Neuronal stem cell (in vitro differentiated cells): ENCODE measurements at regions not wholly inside any gene's neighbourhood (a gene's known extent, or its start where the extent isn't known, plus 50 kb on each side); places are given as distances from the start of the nearest gene placed in this dataset.

Experiments
- DNase-seq: peaks from one replicate; pipeline ENCODE4 v3.0.0-alpha.2; 2013; ENCODE audit warnings: low spot score
- H2AFZ ChIP-seq: one replicate; pipeline ENCODE4 v1.6.1; 2013; ENCODE audit warnings: mild to moderate bottlenecking, low read length, inconsistent platforms
- H2AK5ac ChIP-seq: 2 replicates; pipeline ENCODE4 v1.6.1; 2013; ENCODE audit warnings: low read depth, mild to moderate bottlenecking, inconsistent platforms, low read length, moderate library complexity, mixed read lengths
- H2BK120ac ChIP-seq: 2 replicates; pipeline ENCODE4 v1.6.1; 2013; ENCODE audit warnings: low read depth, mild to moderate bottlenecking, inconsistent platforms, low read length, moderate library complexity, mixed read lengths
- H2BK12ac ChIP-seq: one replicate; pipeline ENCODE4 v1.6.1; 2013; ENCODE audit warnings: low read length, inconsistent platforms
- H2BK15ac ChIP-seq: 2 replicates; pipeline ENCODE4 v1.6.1; 2013; ENCODE audit warnings: mild to moderate bottlenecking, low read length, inconsistent platforms, mixed read lengths
- H2BK5ac ChIP-seq: one replicate; pipeline ENCODE4 v1.6.1; 2013; ENCODE audit warnings: inconsistent platforms, mild to moderate bottlenecking, low read length, moderate library complexity
- H3K14ac ChIP-seq: one replicate; pipeline ENCODE4 v1.6.1; 2013; ENCODE audit warnings: low read length, inconsistent platforms
- H3K18ac ChIP-seq: 2 replicates; pipeline ENCODE4 v1.6.1; 2013; ENCODE audit warnings: low read length, inconsistent platforms
- H3K23ac ChIP-seq: 2 replicates; pipeline ENCODE4 v1.6.1; 2013; ENCODE audit warnings: low read depth, mild to moderate bottlenecking, mixed read lengths, low read length, inconsistent platforms; ENCODE audit not compliant: poor library complexity
- H3K27ac ChIP-seq: replicated peaks from 3 replicates; pipeline ENCODE4 v1.5.1; 2013; ENCODE audit warnings: low read length, inconsistent platforms
- H3K27me3 ChIP-seq, 3 experiments: 2 replicates each; pipeline ENCODE4 v1.6.1; 2013; ENCODE audit warnings: low read length in 3 of 3, mild to moderate bottlenecking in 2 of 3, inconsistent platforms in 1 of 3, low read depth in 1 of 3, mixed read lengths in 1 of 3, moderate library complexity in 1 of 3; ENCODE audit not compliant: control insufficient read depth in 3 of 3, insufficient read depth in 3 of 3
- H3K36me3 ChIP-seq, 2 donors: replicated peaks in 1 of 2; 2 replicates each; pipeline ENCODE4 v1.6.1; 2013; ENCODE audit warnings: low read length in 2 of 2; ENCODE audit not compliant: control insufficient read depth in 2 of 2, insufficient read depth in 2 of 2
- H3K4ac ChIP-seq: 2 replicates; pipeline ENCODE4 v1.6.1; 2013; ENCODE audit warnings: inconsistent platforms, mild to moderate bottlenecking, low read length, moderate library complexity
- H3K4me1 ChIP-seq, 2 donors: 1 replicate in 1 of 2; 2 replicates in 1 of 2; pipeline ENCODE4 v1.6.1; 2013; ENCODE audit warnings: low read length in 2 of 2, low read depth in 1 of 2; ENCODE audit not compliant: control insufficient read depth in 2 of 2, insufficient read depth in 1 of 2
- H3K4me2 ChIP-seq: one replicate; pipeline ENCODE4 v1.6.1; 2013; ENCODE audit warnings: mild to moderate bottlenecking, low read length, inconsistent platforms; ENCODE audit not compliant: insufficient read depth, poor library complexity, severe bottlenecking
- H3K4me3 ChIP-seq, 2 donors: 2 replicates each; pipeline ENCODE4 v1.5.1; 2013; ENCODE audit warnings: low read length in 2 of 2, mild to moderate bottlenecking in 2 of 2, inconsistent platforms in 1 of 2, moderate library complexity in 1 of 2
- H3K79me1 ChIP-seq: one replicate; pipeline ENCODE4 v1.6.1; 2013; ENCODE audit warnings: low read depth, mild to moderate bottlenecking, inconsistent platforms, low read length, moderate library complexity
- H3K9ac ChIP-seq: one replicate; pipeline ENCODE4 v1.6.1; 2013; ENCODE audit warnings: mild to moderate bottlenecking, low read depth, low read length, inconsistent platforms; ENCODE audit not compliant: poor library complexity
- H3K9me3 ChIP-seq, 2 donors: replicated peaks in 1 of 2; 2 replicates each; pipeline versions ENCODE3 to v1.6.1; 2013; ENCODE audit warnings: low read length in 2 of 2, mild to moderate bottlenecking in 2 of 2, inconsistent platforms in 1 of 2, low read depth in 1 of 2, mixed read lengths in 1 of 2, moderate library complexity in 1 of 2; ENCODE audit not compliant: control insufficient read depth in 2 of 2, insufficient read depth in 1 of 2
- H4K8ac ChIP-seq: one replicate; pipeline ENCODE4 v1.6.1; 2013; ENCODE audit warnings: low read depth, mild to moderate bottlenecking, inconsistent platforms, low read length, moderate library complexity
- H4K91ac ChIP-seq: one replicate; pipeline ENCODE4 v1.6.1; 2013; ENCODE audit warnings: low read length, low read depth, mild to moderate bottlenecking, inconsistent platforms; ENCODE audit not compliant: poor library complexity
- WGBS, 2 donors: extraction: QIAGEN DNeasy Blood & Tissue Kit; methylation state at CpG; one replicate each; pipeline ENCODE4 v1.1.7; 2013; ENCODE audit warnings: missing lambda C conversion rate in 2 of 2, mixed read lengths in 1 of 2; ENCODE audit not compliant: insufficient read length in 2 of 2, insufficient replicate concordance in 1 of 2; ENCODE audit errors: extremely low coverage in 2 of 2; 5-methylcytosine and 5-hydroxymethylcytosine counted together

GRCh38 chr7:1300636-1301035 lies 68.0 kb downstream of the UNCX start:
- H3K23ac ChIP-seq = no peak overlapping the region
- no peaks in the 10 kb centered on the region for H3K36me3 ChIP-seq
- no peak overlapping the region for H2BK12ac ChIP-seq
- H2AK5ac ChIP-seq = peak overlapping the region; percentile 73
- H3K18ac ChIP-seq = peak overlapping the region; percentile 84
- no peak overlapping the region for H4K8ac ChIP-seq
- H3K4me1 ChIP-seq = peaks cover 0 to 21% of the 10 kb centered on the region in 2 donors
- no CpG with 5 or more reads among the region's 17 CpGs for WGBS, 2 donors
- no peak overlapping the region for H3K4me3 ChIP-seq
- no peak overlapping the region for H3K27ac ChIP-seq
- no peak for DNase-seq
- H3K14ac ChIP-seq = no peak overlapping the region
- peak overlapping the region; percentile 88 for H2BK5ac ChIP-seq
- H2BK15ac ChIP-seq = peak overlapping the region; percentile 95
- no peaks in the 10 kb centered on the region for H3K79me1 ChIP-seq
- H3K27me3 ChIP-seq = peaks cover 0 to 49% (median 0%) of the 10 kb centered on the region in 3 experiments
- H2BK120ac ChIP-seq = peak overlapping the region; percentile 56
- H3K4me2 ChIP-seq = no peak overlapping the region
- no peaks in the 10 kb centered on the region for H3K9me3 ChIP-seq
- no peak overlapping the region for H3K9ac ChIP-seq
- no peak overlapping the region for H2AFZ ChIP-seq
- no peak overlapping the region for H3K4ac ChIP-seq
- peak overlapping the region; percentile 57 for H4K91ac ChIP-seq

- H2BK5ac ChIP-seq = peak overlapping the region; percentile 88
- DNase-seq = no peak
- H3K4ac ChIP-seq = no peak overlapping the region
- H2BK15ac ChIP-seq = peak overlapping the region; percentile 95
- no peaks in the 10 kb centered on the region for H3K79me1 ChIP-seq
- H3K9ac ChIP-seq = no peak overlapping the region
- peak overlapping the region; percentile 66 for H3K18ac ChIP-seq
- H3K4me3 ChIP-seq = no peak overlapping the region
- peak overlapping the region; percentile 91 for H3K14ac ChIP-seq
- no peak overlapping the region for H2BK12ac ChIP-seq
- no peak overlapping the region for H3K4me2 ChIP-seq
- peaks cover 0 to 43% (median 0%) of the 10 kb centered on the region in 3 experiments for H3K27me3 ChIP-seq
- H3K4me1 ChIP-seq = peaks cover 0 to 21% of the 10 kb centered on the region in 2 donors
- no peak overlapping the region for H2AFZ ChIP-seq
- H3K36me3 ChIP-seq = no peaks in the 10 kb centered on the region
- H3K23ac ChIP-seq = peak overlapping the region; percentile 16
- WGBS, 2 donors = no CpG with 5 or more reads among the region's 23 CpGs
- peak overlapping the region; percentile 73 for H2AK5ac ChIP-seq
- H2BK120ac ChIP-seq = no peak overlapping the region
- no peak overlapping the region for H4K8ac ChIP-seq
- H3K9me3 ChIP-seq = no peaks in the 10 kb centered on the region
- no peak overlapping the region for H3K27ac ChIP-seq
- H4K91ac ChIP-seq = peak overlapping the region; percentile 57
Observed at GRCh38 chr7:1301054-1301881, 68.6 kb downstream of the UNCX start.

- Histone ChIP-seq H2BK15ac (peak overlapping the region; percentile 95), H3K23ac (no peak overlapping the region), H3K18ac (peak overlapping the region; percentile 57), H3K27ac (no peak overlapping the region), H3K4me1 (peaks cover 0 to 21% of the 10 kb centered on the region in 2 donors), H2AFZ (no peak overlapping the region), H2AK5ac (peak overlapping the region; percentile 73), H4K91ac (no peak overlapping the region), H4K8ac (no peak overlapping the region), H3K4me2 (no peak overlapping the region), H3K36me3 (no peaks in the 10 kb centered on the region), H3K14ac (peak overlapping the region; percentile 39), H3K4ac (no peak overlapping the region), H3K79me1 (no peaks in the 10 kb centered on the region), H2BK5ac (peak overlapping the region; percentile 88), H3K4me3 (no peak overlapping the region), H3K9me3 (no peaks in the 10 kb centered on the region), H2BK12ac (peak overlapping the region; percentile 14), H3K27me3 (peaks cover 0 to 40% (median 0%) of the 10 kb centered on the region in 3 experiments), H2BK120ac (no peak overlapping the region), H3K9ac (no peak overlapping the region)
- DNase-seq = no peak
- WGBS, 2 donors = no CpG with 5 or more reads among the region's 16 CpGs
Observed at GRCh38 chr7:1301882-1302251, 69.2 kb downstream of the UNCX start.

GRCh38 chr7:1302936-1303335 lies 70.3 kb downstream of the UNCX start:
- Histone ChIP-seq H3K23ac (no peak overlapping the region), H4K91ac (no peak overlapping the region), H3K4ac (no peak overlapping the region), H3K27me3 (peaks cover 0 to 31% (median 0%) of the 10 kb centered on the region in 3 experiments), H2BK5ac (no peak overlapping the region), H3K14ac (no peak overlapping the region), H2BK120ac (no peak overlapping the region), H2BK12ac (peak overlapping the region; percentile 60), H3K27ac (no peak overlapping the region), H3K4me3 (no peak overlapping the region), H3K18ac (peak overlapping the region; percentile 15), H2BK15ac (no peak overlapping the region), H3K9me3 (no peaks in the 10 kb centered on the region), H3K4me2 (no peak overlapping the region), H2AFZ (no peak overlapping the region), H3K79me1 (no peaks in the 10 kb centered on the region), H3K36me3 (no peaks in the 10 kb centered on the region), H4K8ac (no peak overlapping the region), H3K4me1 (peaks cover 0 to 17% of the 10 kb centered on the region in 2 donors), H2AK5ac (peak overlapping the region; percentile 0), H3K9ac (no peak overlapping the region)
- no peak for DNase-seq
- no CpG with 5 or more reads among the region's 11 CpGs for whole genome bisulfite sequencing, 2 donors
